Osteoblast (primary cell): ENCODE measurements at regions not wholly inside any gene's neighbourhood (a gene's known extent, or its start where the extent isn't known, plus 50 kb on each side); places are given as distances from the start of the nearest gene placed in this dataset.

Source experiments
- DNase-seq: peaks from one replicate; pipeline ENCODE4 v3.0.0; 2011; ENCODE audit warnings: low spot score, mixed read lengths; ENCODE audit not compliant: insufficient read length; ENCODE audit errors: missing footprints
- H2AFZ ChIP-seq: 2 replicates; pipeline ENCODE4 v1.6.0; 2011; ENCODE audit warnings: mild to moderate bottlenecking, low read length
- H3K27ac ChIP-seq: 2 replicates; pipeline ENCODE4 v1.5.1; 2011; ENCODE audit warnings: mild to moderate bottlenecking, low read depth, low read length, moderate library complexity
- H3K27me3 ChIP-seq: 2 replicates; pipeline ENCODE4 v1.6.0; 2012; ENCODE audit warnings: mild to moderate bottlenecking, control low read depth, inconsistent platforms, low read length, moderate library complexity; ENCODE audit not compliant: insufficient read depth
- H3K36me3 ChIP-seq: 2 replicates; pipeline ENCODE4 v1.5.1; 2011; ENCODE audit warnings: mild to moderate bottlenecking, low read length, control low read depth, moderate library complexity; ENCODE audit not compliant: insufficient read depth
- H3K4me1 ChIP-seq: 2 replicates; pipeline ENCODE4 v1.5.1; 2011; ENCODE audit warnings: mild to moderate bottlenecking, low read length, control low read depth, moderate library complexity; ENCODE audit not compliant: insufficient read depth
- H3K4me2 ChIP-seq: 2 replicates; pipeline ENCODE4 v1.6.0; 2011; ENCODE audit warnings: mild to moderate bottlenecking, low read length; ENCODE audit not compliant: insufficient read depth
- H3K4me3 ChIP-seq: fragments of 200-600 bp; sonication (generic); 3 replicates; pipeline ENCODE4 v1.5.1; 2012; ENCODE audit warnings: mild to moderate bottlenecking, low read length, inconsistent platforms; ENCODE audit not compliant: insufficient read depth
- H3K79me2 ChIP-seq: 2 replicates; pipeline ENCODE4 v1.6.0; 2012; ENCODE audit warnings: mild to moderate bottlenecking, low read length, control low read depth, inconsistent platforms; ENCODE audit not compliant: insufficient read depth
- H3K9me3 ChIP-seq: 2 replicates; pipeline ENCODE4 v1.5.1; 2011; ENCODE audit warnings: low read depth, low read length, control low read depth
- H4K20me1 ChIP-seq: 2 replicates; pipeline ENCODE4 v1.6.0; 2012; ENCODE audit warnings: mild to moderate bottlenecking, low read length, control low read depth; ENCODE audit not compliant: insufficient read depth
- CTCF ChIP-seq: IDR thresholded peaks from 2 replicates; pipeline ENCODE4 v1.5.1; 2011; ENCODE audit warnings: mild to moderate bottlenecking, low read depth, low read length, moderate library complexity; ENCODE audit errors: extremely low read depth

GRCh38 chr15:69962561-69962960 is 135.2 kb downstream of the TLE3 start:
- Histone ChIP-seq H3K4me1 (no peaks in the 10 kb centered on the region), H3K4me2 (no peak overlapping the region), H3K79me2 (no peaks in the 10 kb centered on the region), H3K36me3 (no peaks in the 10 kb centered on the region), H4K20me1 (no peaks in the 10 kb centered on the region), H3K4me3 (no peak overlapping the region), H3K27ac (no peak overlapping the region), H3K27me3 (peaks cover 3% of the 10 kb centered on the region), H3K9me3 (no peaks in the 10 kb centered on the region), H2AFZ (no peak overlapping the region)
- no peak for TF ChIP-seq CTCF
- DNase-seq, result no peak

GRCh38 chr15:69963385-69963784 is 134.3 kb downstream of the TLE3 start:
- no peak overlapping the region for H2AFZ ChIP-seq
- H3K4me3 ChIP-seq, result no peak overlapping the region
- H3K36me3 ChIP-seq, result no peaks in the 10 kb centered on the region
- H3K4me1 ChIP-seq, result no peaks in the 10 kb centered on the region
- no peaks in the 10 kb centered on the region for H4K20me1 ChIP-seq
- no peak overlapping the region for H3K4me2 ChIP-seq
- no peaks in the 10 kb centered on the region for H3K79me2 ChIP-seq
- H3K9me3 ChIP-seq, result no peaks in the 10 kb centered on the region
- no peak overlapping the region for H3K27ac ChIP-seq
- DNase-seq, result no peak
- TF ChIP-seq CTCF, result no peak
- H3K27me3 ChIP-seq, result peaks cover 8% of the 10 kb centered on the region

GRCh38 chr15:69971771-69972170 is 125.9 kb downstream of the TLE3 start:
- Histone ChIP-seq H3K27me3 (peaks cover 35% of the 10 kb centered on the region), H4K20me1 (no peaks in the 10 kb centered on the region), H3K4me2 (no peak overlapping the region), H3K4me3 (no peak overlapping the region), H3K36me3 (no peaks in the 10 kb centered on the region), H3K4me1 (no peaks in the 10 kb centered on the region), H3K9me3 (no peaks in the 10 kb centered on the region), H3K27ac (no peak overlapping the region), H3K79me2 (no peaks in the 10 kb centered on the region), H2AFZ (no peak overlapping the region)
- no peak for TF ChIP-seq CTCF
- no peak for DNase-seq

GRCh38 chr15:69972436-69972835 is 125.3 kb downstream of the TLE3 start:
- no peak for TF ChIP-seq CTCF
- H3K4me2 ChIP-seq, result no peak overlapping the region
- peaks cover 33% of the 10 kb centered on the region for H3K27me3 ChIP-seq
- H3K4me1 ChIP-seq, result no peaks in the 10 kb centered on the region
- no peaks in the 10 kb centered on the region for H4K20me1 ChIP-seq
- no peaks in the 10 kb centered on the region for H3K9me3 ChIP-seq
- H2AFZ ChIP-seq, result no peak overlapping the region
- no peaks in the 10 kb centered on the region for H3K79me2 ChIP-seq
- H3K27ac ChIP-seq, result no peak overlapping the region
- H3K36me3 ChIP-seq, result no peaks in the 10 kb centered on the region
- H3K4me3 ChIP-seq, result no peak overlapping the region
- no peak for DNase-seq
